GM18951 (cell line): ENCODE measurements at regions not wholly inside any gene's neighbourhood (a gene's known extent, or its start where the extent isn't known, plus 50 kb on each side); places are given as distances from the start of the nearest gene placed in this dataset.
"Not testable (repeated sequence)": the region's sequence is repeated elsewhere in the genome, so short reads cannot be mapped to it uniquely, and the experiment has no call there.

Experiments used
- POLR2A ChIP-seq: IDR thresholded peaks from 4 replicates; pipeline ENCODE4 v1.6.1; 2011; ENCODE audit warnings: mild to moderate bottlenecking; ENCODE audit not compliant: insufficient read length, insufficient read depth; ENCODE audit errors: extremely low read depth
- in situ Hi-C: fragments of 300-500 bp; cut with MboI; formaldehyde crosslinking; loops from one replicate; pipeline ENCODE4 v1.12.0; 2022; ENCODE audit warnings: low sequenced_read_pairs, mixed read lengths, inconsistent platforms; ENCODE audit not compliant: unreplicated experiment

GRCh38 chr16:56038564-56039098, 152.7 kb upstream of the GNAO1 start:
- TF ChIP-seq POLR2A, result no peak
- in situ Hi-C loops, result no loop called here

- TF ChIP-seq POLR2A, result no peak
- in situ Hi-C loops, result no loop called here
Observed at GRCh38 chr16:56032072-56032471, 156.9 kb upstream of the CES5A start.

GRCh38 chr16:56029026-56029425, 153.9 kb upstream of the CES5A start:
- TF ChIP-seq POLR2A, result no peak
- in situ Hi-C loops, result no loop called here

GRCh38 chr16:56022818-56023217, 147.6 kb upstream of the CES5A start:
- no peak for TF ChIP-seq POLR2A

GRCh38 chr16:56019274-56019673, 144.1 kb upstream of the CES5A start:
- TF ChIP-seq POLR2A, result no peak

More at GRCh38 chr16:56022818-56023217, 147.6 kb upstream of the CES5A start:
- in situ Hi-C loops, result no loop called here

GRCh38 chr16:56013962-56014552, 138.9 kb upstream of the CES5A start:
- in situ Hi-C loops, result no loop called here
- no peak for TF ChIP-seq POLR2A

More at GRCh38 chr16:56019274-56019673, 144.1 kb upstream of the CES5A start:
- in situ Hi-C loops, result no loop called here

- no peak for TF ChIP-seq POLR2A
- in situ Hi-C loops, result no loop called here
Observed at GRCh38 chr16:56012482-56012811, 137.3 kb upstream of the CES5A start.

- in situ Hi-C loops, result no loop called here
- TF ChIP-seq POLR2A, result no peak
Observed at GRCh38 chr16:56011808-56012481, 136.8 kb upstream of the CES5A start.

GRCh38 chr16:56005958-56006357, 130.8 kb upstream of the CES5A start:
- in situ Hi-C loops, result no loop called here
- TF ChIP-seq POLR2A, result no peak

- no peak for TF ChIP-seq POLR2A
- in situ Hi-C loops, result no loop called here
Observed at GRCh38 chr16:55999683-56000082, 124.5 kb upstream of the CES5A start.

GRCh38 chr16:55993088-55993487, 117.9 kb upstream of the CES5A start:
- TF ChIP-seq POLR2A, result no peak
- in situ Hi-C loops, result no loop called here

GRCh38 chr16:55992551-55992950, 117.4 kb upstream of the CES5A start:
- in situ Hi-C loops, result no loop called here
- TF ChIP-seq POLR2A, result no peak

- no peak for TF ChIP-seq POLR2A
- in situ Hi-C loops, result no loop called here
Observed at GRCh38 chr16:55991843-55992242, 116.7 kb upstream of the CES5A start.

GRCh38 chr16:55989569-55989907, 114.4 kb upstream of the CES5A start:
- in situ Hi-C loops, result no loop called here

GRCh38 chr16:55988850-55989568, 113.8 kb upstream of the CES5A start:
- in situ Hi-C loops, result not testable (repeated sequence)

More at GRCh38 chr16:55989569-55989907, 114.4 kb upstream of the CES5A start:
- TF ChIP-seq POLR2A, result no peak
